PC-9 (cell line): ENCODE measurements at regions not wholly inside any gene's neighbourhood (a gene's known extent, or its start where the extent isn't known, plus 50 kb on each side); places are given as distances from the start of the nearest gene placed in this dataset.

Experiments
- BruUV-seq: library from RNA; stranded (reverse); fragments of 400-500 nt; replicated peaks from 2 replicates; lab custom pipeline; 2021; lab: Mats Ljungman, UMichigan
- CTCF ChIA-PET: fragments of 300-600 bp; sonication (Branson Sonifier 250); formaldehyde crosslinking; loops from one replicate; lab custom pipeline; 2022; ENCODE audit warnings: antibody characterized with exemption; lab: Charles Lee
- POLR2A ChIA-PET: fragments of 300-600 bp; sonication (Branson Sonifier 250); formaldehyde crosslinking; loops from one replicate; lab custom pipeline; 2022; ENCODE audit warnings: antibody characterized with exemption; ENCODE audit not compliant: unreplicated experiment; lab: Charles Lee
- DNase-seq, 2 experiments: peaks; one replicate each; pipeline versions ENCODE4 v3.0.0 to v3.0.0-alpha.2; 2015 to 2022; ENCODE audit warnings: mixed read lengths in 1 of 2
- H2AFZ ChIP-seq: fragments of 200-600 bp; sonication (generic); 2 replicates; pipeline ENCODE4 v1.8.1; 2017; ENCODE audit warnings: antibody characterized with exemption
- H3F3A ChIP-seq: fragments of 200-600 bp; sonication (generic); 2 replicates; pipeline ENCODE4 v1.8.1; 2017; ENCODE audit warnings: antibody characterized with exemption, mild to moderate bottlenecking, low read depth; ENCODE audit not compliant: insufficient read depth
- H3K27ac ChIP-seq: fragments of 200-600 bp; sonication (generic); 2 replicates; pipeline ENCODE4 v1.6.1; 2016; ENCODE audit warnings: mixed run types
- H3K27me3 ChIP-seq: fragments of 200-600 bp; sonication (generic); 2 replicates; pipeline ENCODE4 v1.6.1; 2016; ENCODE audit warnings: low read depth, mixed run types; ENCODE audit not compliant: insufficient read depth
- H3K36me3 ChIP-seq: fragments of 200-600 bp; sonication (generic); 2 replicates; pipeline ENCODE4 v1.6.1; 2016; ENCODE audit warnings: low read depth, mixed run types
- H3K4me1 ChIP-seq: fragments of 200-600 bp; sonication (generic); replicated peaks from 2 replicates; pipeline ENCODE4 v1.6.1; 2016; ENCODE audit warnings: mixed run types; ENCODE audit not compliant: insufficient read depth
- H3K4me2 ChIP-seq: fragments of 200-600 bp; sonication (generic); 2 replicates; pipeline ENCODE4 v1.6.1; 2017; ENCODE audit warnings: mixed run types
- H3K4me3 ChIP-seq: fragments of 200-600 bp; sonication (generic); 2 replicates; pipeline ENCODE4 v1.6.1; 2016; ENCODE audit warnings: mixed run types
- H3K79me2 ChIP-seq: fragments of 200-600 bp; sonication (generic); 2 replicates; pipeline ENCODE4 v1.6.1; 2017; ENCODE audit warnings: low read depth, mixed run types
- H3K9me2 ChIP-seq: fragments of 200-600 bp; sonication (generic); 2 replicates; pipeline ENCODE4 v1.8.1; 2017; ENCODE audit warnings: mild to moderate bottlenecking; ENCODE audit not compliant: insufficient read depth
- H3K9me3 ChIP-seq: fragments of 200-600 bp; sonication (generic); 2 replicates; pipeline ENCODE4 v1.8.1; 2016; ENCODE audit warnings: low read depth; ENCODE audit not compliant: insufficient read depth
- H4K20me1 ChIP-seq: fragments of 200-600 bp; sonication (generic); 2 replicates; pipeline ENCODE4 v1.8.1; 2017; ENCODE audit not compliant: insufficient read depth
- EZH2 ChIP-seq: fragments of 200-600 bp; sonication (generic); IDR thresholded peaks from 2 replicates; pipeline ENCODE4 v1.8.0; 2017; ENCODE audit warnings: antibody characterized with exemption, low read depth
- intact Hi-C: fragments of 100-400 bp; cut with micrococcal nuclease; formaldehyde crosslinking; loops from one replicate; pipeline ENCODE4 v1.10.0; 2022; ENCODE audit not compliant: unreplicated experiment
- TF ChIP-seq, protein P1 (sequence below): fragments of 200-600 bp; sonication (generic); conservative IDR thresholded peaks from 2 replicates; pipeline ENCODE4 v1.6.1; 2017; ENCODE audit warnings: mixed run types, antibody characterized with exemption, mild to moderate bottlenecking, moderate library complexity

- H3K4me3 ChIP-seq, result no peak overlapping the region
- DNase-seq, result no peak
- no peak overlapping the region for H3K27ac ChIP-seq
- H3F3A ChIP-seq, result no peaks in the 10 kb centered on the region
- no peaks in the 10 kb centered on the region for H3K9me2 ChIP-seq
- no peaks in the 10 kb centered on the region for H4K20me1 ChIP-seq
- H3K27me3 ChIP-seq, result no peaks in the 10 kb centered on the region
- no peaks in the 10 kb centered on the region for H3K79me2 ChIP-seq
- H3K4me2 ChIP-seq, result no peak overlapping the region
- CTCF ChIA-PET, result no interaction called here
- H3K9me3 ChIP-seq, result no peaks in the 10 kb centered on the region
- TF ChIP-seq EZH2, result no peak
- TF ChIP-seq, protein P1, sequence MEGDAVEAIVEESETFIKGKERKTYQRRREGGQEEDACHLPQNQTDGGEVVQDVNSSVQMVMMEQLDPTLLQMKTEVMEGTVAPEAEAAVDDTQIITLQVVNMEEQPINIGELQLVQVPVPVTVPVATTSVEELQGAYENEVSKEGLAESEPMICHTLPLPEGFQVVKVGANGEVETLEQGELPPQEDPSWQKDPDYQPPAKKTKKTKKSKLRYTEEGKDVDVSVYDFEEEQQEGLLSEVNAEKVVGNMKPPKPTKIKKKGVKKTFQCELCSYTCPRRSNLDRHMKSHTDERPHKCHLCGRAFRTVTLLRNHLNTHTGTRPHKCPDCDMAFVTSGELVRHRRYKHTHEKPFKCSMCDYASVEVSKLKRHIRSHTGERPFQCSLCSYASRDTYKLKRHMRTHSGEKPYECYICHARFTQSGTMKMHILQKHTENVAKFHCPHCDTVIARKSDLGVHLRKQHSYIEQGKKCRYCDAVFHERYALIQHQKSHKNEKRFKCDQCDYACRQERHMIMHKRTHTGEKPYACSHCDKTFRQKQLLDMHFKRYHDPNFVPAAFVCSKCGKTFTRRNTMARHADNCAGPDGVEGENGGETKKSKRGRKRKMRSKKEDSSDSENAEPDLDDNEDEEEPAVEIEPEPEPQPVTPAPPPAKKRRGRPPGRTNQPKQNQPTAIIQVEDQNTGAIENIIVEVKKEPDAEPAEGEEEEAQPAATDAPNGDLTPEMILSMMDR, result no peak
- intact Hi-C loops, result no loop called here
- no peaks in the 10 kb centered on the region for H3K4me1 ChIP-seq
- POLR2A ChIA-PET, result no interaction called here
- H3K36me3 ChIP-seq, result no peaks in the 10 kb centered on the region
- no TSS peak for BruUV-seq
- no peak overlapping the region for H2AFZ ChIP-seq
These were observed 292.1 kb downstream of the SOX4 start for GRCh38 chr6:21885532-21886114.

- H3K27ac ChIP-seq, result no peak overlapping the region
These were observed 293.1 kb downstream of the SOX4 start for GRCh38 chr6:21886542-21887151.

GRCh38 chr6:21887231-21888185 is 294.0 kb downstream of the SOX4 start:
- Histone ChIP-seq H3K27ac (no peak overlapping the region), H3K79me2 (no peaks in the 10 kb centered on the region), H4K20me1 (no peaks in the 10 kb centered on the region), H3F3A (no peaks in the 10 kb centered on the region), H3K4me1 (no peaks in the 10 kb centered on the region), H3K9me3 (no peaks in the 10 kb centered on the region), H2AFZ (no peak overlapping the region), H3K9me2 (no peaks in the 10 kb centered on the region), H3K4me3 (no peak overlapping the region), H3K36me3 (no peaks in the 10 kb centered on the region), H3K27me3 (no peaks in the 10 kb centered on the region), H3K4me2 (no peak overlapping the region)
- intact Hi-C loops, result no loop called here
- no TSS peak for BruUV-seq
- ChIA-PET CTCF (no interaction called here), POLR2A (no interaction called here)
- no peak for DNase-seq
- no peak for TF ChIP-seq EZH2
- TF ChIP-seq, protein P1, result no peak

More at GRCh38 chr6:21886542-21887151, 293.1 kb downstream of the SOX4 start:
- POLR2A ChIA-PET, result no interaction called here
- H3K27me3 ChIP-seq, result no peaks in the 10 kb centered on the region
- CTCF ChIA-PET, result no interaction called here
- H3K4me2 ChIP-seq, result no peak overlapping the region
- H3K36me3 ChIP-seq, result no peaks in the 10 kb centered on the region
- H3K9me2 ChIP-seq, result no peaks in the 10 kb centered on the region
- intact Hi-C loops, result no loop called here
- TF ChIP-seq, protein P1, result no peak
- TF ChIP-seq EZH2, result no peak
- H3K9me3 ChIP-seq, result no peaks in the 10 kb centered on the region
- no peak for DNase-seq
- H4K20me1 ChIP-seq, result no peaks in the 10 kb centered on the region
- H2AFZ ChIP-seq, result no peak overlapping the region
- H3K79me2 ChIP-seq, result no peaks in the 10 kb centered on the region
- H3F3A ChIP-seq, result no peaks in the 10 kb centered on the region
- H3K4me1 ChIP-seq, result no peaks in the 10 kb centered on the region
- no peak overlapping the region for H3K4me3 ChIP-seq
- no TSS peak for BruUV-seq
